ENCODE measurements at regions not wholly inside any gene's neighbourhood (a gene's known extent, or its start where the extent isn't known, plus 50 kb on each side); places are given as distances from the start of the nearest gene placed in this dataset.

GRCh38 chr16:73883126-73883525 lies 413.5 kb upstream of the PSMD7 start:
- TF ChIP-seq CTCF (conservative IDR thresholded peaks at IDR 0.05; ENCODE audit: low read depth, low read length) (no peak), EZH2 (IDR thresholded peaks at IDR 0.05; ENCODE audit: low read length, unreplicated experiment) (no peak)

Data from PC-3 (cell line).